ENCODE measurements at regions not wholly inside any gene's neighbourhood (a gene's known extent, or its start where the extent isn't known, plus 50 kb on each side); places are given as distances from the start of the nearest gene placed in this dataset.
"Not testable (repeated sequence)": the region's sequence is repeated elsewhere in the genome, so short reads cannot be mapped to it uniquely, and the experiment has no call there.

GRCh38 chr2:123609077-123609476, 416.0 kb upstream of the CNTNAP5 start (continued):
- TF ChIP-seq USF1 (CRISPR knock-in tag; IDR thresholded peaks at IDR 0.05) (no peak), AFF4 (CRISPR knock-in tag; IDR thresholded peaks at IDR 0.05; ENCODE audit: borderline replicate concordance) (no peak), ATF6 (CRISPR knock-in tag; IDR thresholded peaks at IDR 0.05) (no peak)

GRCh38 chr2:123614596-123614995, 410.5 kb upstream of the CNTNAP5 start:
- ChIA-PET CTCF (no interaction called here), POLR2A (no interaction called here)
- ATAC-seq (no peak), DNase-seq (ENCODE audit: low spot score) (no peak)
- Mint-ChIP-seq H3K9me3 (peaks cover 69% of the 10 kb centered on the region), H3K4me3 (no peak overlapping the region), H3K27ac (no peak overlapping the region), H3K36me3 (peaks cover 55% of the 10 kb centered on the region), H3K4me1 (peaks cover 9% of the 10 kb centered on the region), H3K27me3 (ENCODE audit: low read depth) (peaks cover 19% of the 10 kb centered on the region)
- TF ChIP-seq ZNF138 (CRISPR knock-in tag; conservative IDR thresholded peaks at IDR 0.05) (no peak), ZNF416 (CRISPR knock-in tag; IDR thresholded peaks at IDR 0.05) (no peak), ZNF281 (CRISPR knock-in tag; IDR thresholded peaks at IDR 0.05) (no peak), SOX15 (CRISPR knock-in tag; IDR thresholded peaks at IDR 0.05) (no peak), ZNF263 (CRISPR knock-in tag; IDR thresholded peaks at IDR 0.05; ENCODE audit: low read depth) (no peak)

- H3K4me1 Mint-ChIP-seq; H3K27me3 Mint-ChIP-seq (ENCODE audit: low read depth); ATAC-seq; POLR2A ChIA-PET; H3K4me3 Mint-ChIP-seq; H3K27ac Mint-ChIP-seq; CTCF ChIA-PET: not testable (repeated sequence)
- Mint-ChIP-seq H3K9me3 (peaks cover 73% of the 10 kb centered on the region), H3K36me3 (peaks cover 52% of the 10 kb centered on the region)
- DNase-seq (ENCODE audit: low spot score), result peak; percentile 24
Observed at GRCh38 chr2:123618642-123619041, 406.4 kb upstream of the CNTNAP5 start.

GRCh38 chr2:123624816-123625215, 400.3 kb upstream of the CNTNAP5 start:
- H3K27ac Mint-ChIP-seq, result no peak overlapping the region
- peaks cover 37% of the 10 kb centered on the region for H3K9me3 Mint-ChIP-seq
- peaks cover 9% of the 10 kb centered on the region for H3K4me1 Mint-ChIP-seq
- CTCF ChIA-PET, result no interaction called here
- DNase-seq (ENCODE audit: low spot score) (no peak), ATAC-seq (no peak)
- POLR2A ChIA-PET, result no interaction called here
- peaks cover 9% of the 10 kb centered on the region for H3K36me3 Mint-ChIP-seq
- no peak overlapping the region for H3K4me3 Mint-ChIP-seq
- no peaks in the 10 kb centered on the region for H3K27me3 Mint-ChIP-seq (ENCODE audit: low read depth)
- no peak for TF ChIP-seq JUN (CRISPR knock-in tag; IDR thresholded peaks at IDR 0.05)
- TF ChIP-seq E2F1 (CRISPR knock-in tag; IDR thresholded peaks at IDR 0.05), result no peak
- no peak for TF ChIP-seq PREB (CRISPR knock-in tag; IDR thresholded peaks at IDR 0.05; ENCODE audit: borderline replicate concordance)
- no peak for TF ChIP-seq PRDM15 (CRISPR knock-in tag; IDR thresholded peaks at IDR 0.05)
- TF ChIP-seq MLX (CRISPR knock-in tag; IDR thresholded peaks at IDR 0.05), result no peak
- TF ChIP-seq ZNF416 (CRISPR knock-in tag; IDR thresholded peaks at IDR 0.05), result no peak

Data from WTC11 (cell line).